IMR-90 (cell line): ENCODE measurements at regions not wholly inside any gene's neighbourhood (a gene's known extent, or its start where the extent isn't known, plus 50 kb on each side); places are given as distances from the start of the nearest gene placed in this dataset.
A peak's percentile ranks its signal among the peaks of the same experiment; 100 is the strongest.

Experiments used
- ATAC-seq: fragments of 200-7000 bp; cut with Tn5 transposase; 2 replicates; pipeline ENCODE4 v1.9.1; 2020; ENCODE audit warnings: low read depth, mild to moderate bottlenecking, moderate library complexity
- BruUV-seq: library from RNA; stranded (reverse); fragments of 400-500 nt; replicated peaks from 2 replicates; lab custom pipeline; 2021; lab: Mats Ljungman, UMichigan
- CTCF ChIA-PET: fragments of 300-600 bp; formaldehyde crosslinking; extraction: SDS; loops from one replicate; lab custom pipeline; 2021; ENCODE audit warnings: antibody characterized with exemption; lab: Yijun Ruan, JAX
- POLR2A ChIA-PET: fragments of 300-600 bp; sonication (Branson Sonifier 250); formaldehyde crosslinking; loops from one replicate; lab custom pipeline; 2022; ENCODE audit warnings: antibody characterized with exemption; ENCODE audit not compliant: unreplicated experiment; lab: Charles Lee
- DNase-seq: peaks from one replicate; pipeline ENCODE4 v3.0.0; 2013
- H2AFZ ChIP-seq: replicated peaks from 2 replicates; pipeline ENCODE3; 2013; ENCODE audit warnings: low read length, mild to moderate bottlenecking; ENCODE audit not compliant: poor library complexity
- H2AK5ac ChIP-seq: 2 replicates; pipeline ENCODE4 v1.6.1; 2013; ENCODE audit warnings: low read depth, low read length, inconsistent platforms
- H2AK9ac ChIP-seq: replicated peaks from 2 replicates; pipeline ENCODE3; 2013; ENCODE audit warnings: mild to moderate bottlenecking, low read depth, low read length, moderate library complexity; ENCODE audit not compliant: poor library complexity
- H2BK120ac ChIP-seq: 2 replicates; pipeline ENCODE4 v1.6.1; 2013; ENCODE audit warnings: low read depth, low read length, inconsistent platforms
- H2BK15ac ChIP-seq: 3 replicates; pipeline ENCODE4 v1.6.1; 2013; ENCODE audit warnings: low read depth, low read length, inconsistent platforms
- H2BK20ac ChIP-seq: 2 replicates; pipeline ENCODE4 v1.6.1; 2013; ENCODE audit warnings: low read depth, mild to moderate bottlenecking, inconsistent platforms, low read length, moderate library complexity
- H2BK5ac ChIP-seq: 2 replicates; pipeline ENCODE4 v1.6.1; 2013; ENCODE audit warnings: mild to moderate bottlenecking, low read depth, low read length, inconsistent platforms; ENCODE audit not compliant: poor library complexity, severe bottlenecking
- H3K14ac ChIP-seq: replicated peaks from 2 replicates; pipeline ENCODE4 v1.6.1; 2013; ENCODE audit warnings: low read depth, low read length, inconsistent platforms
- H3K18ac ChIP-seq: 2 replicates; pipeline ENCODE4 v1.6.1; 2013; ENCODE audit warnings: low read depth, low read length, control low read depth
- H3K23ac ChIP-seq: 2 replicates; pipeline ENCODE4 v1.6.1; 2013; ENCODE audit warnings: low read depth, low read length, inconsistent platforms
- H3K27ac ChIP-seq: 2 replicates; pipeline ENCODE4 v1.5.1; 2013; ENCODE audit warnings: mild to moderate bottlenecking, control low read depth, low read length; ENCODE audit not compliant: insufficient read depth
- H3K27me3 ChIP-seq: 2 replicates; pipeline ENCODE4 v1.6.1; 2013; ENCODE audit warnings: low read length; ENCODE audit not compliant: control insufficient read depth, insufficient read depth
- H3K36me3 ChIP-seq: 2 replicates; pipeline ENCODE4 v1.6.1; 2013; ENCODE audit warnings: low read length, mixed read lengths; ENCODE audit not compliant: control insufficient read depth, insufficient read depth
- H3K4ac ChIP-seq: 2 replicates; pipeline ENCODE4 v1.6.1; 2013; ENCODE audit warnings: low read depth, low read length, inconsistent platforms
- H3K4me1 ChIP-seq: 2 replicates; pipeline ENCODE4 v1.6.1; 2013; ENCODE audit warnings: low read length, mixed read lengths; ENCODE audit not compliant: control insufficient read depth, insufficient read depth
- H3K4me2 ChIP-seq: 2 replicates; pipeline ENCODE4 v1.6.1; 2013; ENCODE audit warnings: low read depth, mild to moderate bottlenecking, control low read depth, low read length, moderate library complexity
- H3K4me3 ChIP-seq: 2 replicates; pipeline ENCODE4 v1.5.1; 2013; ENCODE audit warnings: low read depth, mild to moderate bottlenecking, control low read depth, low read length, moderate library complexity; ENCODE audit not compliant: insufficient read depth
- H3K56ac ChIP-seq: 2 replicates; pipeline ENCODE4 v1.6.1; 2013; ENCODE audit warnings: low read length, inconsistent platforms; ENCODE audit not compliant: insufficient read depth; ENCODE audit errors: extremely low read depth
- H3K79me1 ChIP-seq, 2 experiments: 2 replicates each; pipeline ENCODE4 v1.6.1; 2013; ENCODE audit warnings: low read length in 2 of 2, inconsistent platforms in 1 of 2, low read depth in 1 of 2
- H3K9ac ChIP-seq: 2 replicates; pipeline ENCODE4 v1.6.1; 2013; ENCODE audit warnings: low read depth, low read length, control low read depth
- H3K9me1 ChIP-seq: 2 replicates; pipeline ENCODE4 v1.6.1; 2013; ENCODE audit warnings: low read length, inconsistent platforms; ENCODE audit not compliant: insufficient read depth
- H3K9me3 ChIP-seq: 2 replicates; pipeline ENCODE4 v1.6.1; 2013; ENCODE audit warnings: low read length; ENCODE audit not compliant: control insufficient read depth, insufficient read depth
- H4K20me1 ChIP-seq: 2 replicates; pipeline ENCODE4 v1.6.1; 2013; ENCODE audit warnings: low read length, inconsistent platforms; ENCODE audit not compliant: insufficient read depth
- H4K5ac ChIP-seq: 2 replicates; pipeline ENCODE4 v1.6.1; 2013; ENCODE audit warnings: mild to moderate bottlenecking, low read depth, low read length, control low read depth
- H4K8ac ChIP-seq, 2 experiments: 2 replicates each; pipeline ENCODE4 v1.6.1; 2013; ENCODE audit warnings: low read depth in 2 of 2, low read length in 2 of 2, control low read depth in 1 of 2, inconsistent platforms in 1 of 2
- H4K91ac ChIP-seq: 2 replicates; pipeline ENCODE4 v1.6.1; 2013; ENCODE audit warnings: low read depth, low read length, inconsistent platforms; ENCODE audit not compliant: insufficient read depth
- BHLHE40 ChIP-seq: fragments of 150-350 bp; IDR thresholded peaks from 2 replicates; pipeline ENCODE4 v1.6.1; 2016; ENCODE audit warnings: mild to moderate bottlenecking, low read depth, low read length
- CHD1 ChIP-seq: IDR thresholded peaks from 2 replicates; pipeline ENCODE4 v1.6.1; 2012; ENCODE audit warnings: low read depth, low read length, improper control_type of control experiment
- FOS ChIP-seq: fragments of 150-350 bp; IDR thresholded peaks from 2 replicates; pipeline ENCODE4 v1.6.1; 2016; ENCODE audit warnings: low read depth, low read length
- MAFK ChIP-seq: IDR thresholded peaks from 2 replicates; pipeline ENCODE4 v1.6.1; 2012; ENCODE audit warnings: low read depth, low read length, improper control_type of control experiment
- MAZ ChIP-seq: IDR thresholded peaks from 2 replicates; pipeline ENCODE4 v1.6.1; 2012; ENCODE audit warnings: low read depth, mild to moderate bottlenecking, low read length, improper control_type of control experiment, moderate library complexity, borderline replicate concordance
- MXI1 ChIP-seq: IDR thresholded peaks from 2 replicates; pipeline ENCODE4 v1.6.1; 2012; ENCODE audit warnings: low read depth, mild to moderate bottlenecking, low read length, moderate library complexity, borderline replicate concordance
- NFE2L2 ChIP-seq: fragments of 150-350 bp; IDR thresholded peaks from 2 replicates; pipeline ENCODE4 v1.6.1; 2016; ENCODE audit warnings: low read depth, mild to moderate bottlenecking, low read length
- RAD21 ChIP-seq: IDR thresholded peaks from 2 replicates; pipeline ENCODE4 v1.6.1; 2012; ENCODE audit warnings: low read length, improper control_type of control experiment
- RFX5 ChIP-seq: IDR thresholded peaks from 2 replicates; pipeline ENCODE4 v1.8.0; 2012; ENCODE audit warnings: low read depth, mild to moderate bottlenecking, low read length, moderate library complexity
- SMC3 ChIP-seq: fragments of 150-350 bp; IDR thresholded peaks from 2 replicates; pipeline ENCODE4 v1.6.1; 2016; ENCODE audit warnings: low read depth, mild to moderate bottlenecking, antibody characterized with exemption, low read length, moderate library complexity
- USF2 ChIP-seq: fragments of 150-350 bp; IDR thresholded peaks from 2 replicates; pipeline ENCODE4 v1.6.1; 2017; ENCODE audit warnings: mild to moderate bottlenecking, antibody characterized with exemption, low read length, low read depth
- WGBS, 2 experiments: methylation state at CpG; one replicate each; pipeline versions ENCODE4 v1.1.5 to v1.1.7; 2013; ENCODE audit warnings: missing lambda C conversion rate in 2 of 2; ENCODE audit not compliant: insufficient read length in 1 of 2; ENCODE audit errors: extremely low coverage in 2 of 2; 5-methylcytosine and 5-hydroxymethylcytosine counted together
- dilution Hi-C: fragments of 300-500 bp; cut with HindIII; formaldehyde crosslinking; loops from one replicate; pipeline ENCODE4 v1.14.3; 2018; ENCODE audit warnings: low sequenced_read_pairs; ENCODE audit not compliant: unreplicated experiment
- in situ Hi-C: fragments of 300-500 bp; cut with MboI; formaldehyde crosslinking; loops from 3 replicates; pipeline ENCODE4 v1.14.3; 2019; ENCODE audit warnings: low sequenced_read_pairs, inconsistent platforms, mixed read lengths
- intact Hi-C: fragments of 100-400 bp; cut with micrococcal nuclease; formaldehyde crosslinking; loops from 2 replicates; pipeline ENCODE4 v1.10.0; 2022
- TF ChIP-seq, protein P1 (sequence below): fragments of 150-350 bp; IDR thresholded peaks from 2 replicates; pipeline ENCODE4 v1.6.1; 2016; ENCODE audit warnings: low read depth, mild to moderate bottlenecking, low read length, moderate library complexity, borderline replicate concordance
- TF ChIP-seq, protein P2 (sequence below): conservative IDR thresholded peaks from 2 replicates; pipeline ENCODE4 v1.5.1; 2012; ENCODE audit warnings: mild to moderate bottlenecking, low read depth, low read length, improper control_type of control experiment

DNA sequence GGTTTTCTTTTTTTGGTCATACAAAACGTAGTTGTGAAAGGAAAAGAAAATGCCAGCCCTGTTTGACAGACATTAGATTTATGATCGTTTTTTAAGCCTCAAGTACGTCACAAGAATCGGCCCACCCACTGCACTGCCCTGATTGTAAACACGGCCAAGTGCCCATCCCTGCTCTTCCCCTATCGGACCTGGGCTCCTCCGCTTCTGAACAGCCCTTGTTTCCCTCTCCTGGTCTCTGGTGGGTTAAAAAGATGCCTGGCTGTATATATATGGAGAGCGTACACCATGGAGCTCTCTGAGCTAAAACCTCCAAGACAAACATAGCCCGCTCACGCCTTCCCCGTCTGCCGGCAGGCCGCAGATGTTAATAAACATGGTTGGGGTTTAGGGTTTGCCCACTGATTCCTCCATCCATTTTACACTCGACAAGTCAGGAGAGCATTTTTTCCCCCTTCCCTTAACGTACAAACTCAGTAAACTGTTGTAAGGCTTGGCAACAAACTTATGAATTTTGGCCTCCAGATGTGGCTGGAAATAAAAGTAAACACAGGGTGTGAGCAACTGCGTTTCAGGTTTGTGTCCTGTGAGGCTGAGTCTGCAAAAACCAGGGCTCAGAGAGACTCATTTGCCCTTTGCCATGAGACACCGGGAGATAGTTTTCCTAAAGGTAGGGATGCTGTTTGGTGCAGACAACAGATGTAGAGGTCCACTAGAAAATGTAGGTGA lies 325.9 kb downstream of the SOX9 start:
- Histone ChIP-seq H3K27ac (peak overlapping the region; percentile 51), H2BK120ac (peak overlapping the region; percentile 67), H2AFZ (peak overlapping the region; percentile 72), H3K9me3 (no peaks in the 10 kb centered on the region), H3K14ac (peak overlapping the region; percentile 74), H2BK20ac (peak overlapping the region; percentile 2; the same call in 1 of the 2 replicates), H3K23ac (peak overlapping the region; percentile 69), H2BK15ac (peak overlapping the region; percentile 25; the same call in 2 of the 3 replicates), H2AK5ac (peak overlapping the region; percentile 21; the same call in 1 of the 2 replicates), H4K5ac (peak overlapping the region; percentile 58), H3K18ac (peak overlapping the region; percentile 29), H3K36me3 (no peaks in the 10 kb centered on the region), H3K4me2 (peak overlapping the region; percentile 58), H3K9me1 (peaks cover 13% of the 10 kb centered on the region), H3K4me1 (peaks cover 10% of the 10 kb centered on the region; the same call in 1 of the 2 replicates), H3K4me3 (peak overlapping the region; percentile 10; the same call in 1 of the 2 replicates), H3K79me1 (peaks cover 23 to 46% of the 10 kb centered on the region in 2 experiments), H4K8ac (peak overlapping the region; percentile 25 to 75; a peak in 3 of 4 replicates), H4K91ac (peak overlapping the region; percentile 57), H3K9ac (peak overlapping the region; percentile 37), H4K20me1 (no peaks in the 10 kb centered on the region), H2AK9ac (no peak overlapping the region), H3K56ac (peak overlapping the region; percentile 45; the same call in 1 of the 2 replicates), H3K4ac (peak overlapping the region; percentile 85), H3K27me3 (no peaks in the 10 kb centered on the region), H2BK5ac (peak overlapping the region; percentile 2)
- no TSS peak for BruUV-seq
- peak; percentile 86 for ATAC-seq
- 0% methylated on average over 1 of the region's 17 CpGs; no CpG with 5 or more reads in 1 of the 2 experiments for WGBS, 2 experiments
- in situ Hi-C loops (no loop called here), intact Hi-C loops (no loop called here), dilution Hi-C loops (no loop called here)
- peak; percentile 83 for DNase-seq
- POLR2A ChIA-PET: no interaction called here
- CTCF ChIA-PET: interaction anchor here (0.6 kb wide), 1 partner anchor 1522 kb away, joined by 4 read pairs; no protein-coding TSS in a partner anchor
- no peak for TF ChIP-seq MXI1
- TF ChIP-seq, protein P1, sequence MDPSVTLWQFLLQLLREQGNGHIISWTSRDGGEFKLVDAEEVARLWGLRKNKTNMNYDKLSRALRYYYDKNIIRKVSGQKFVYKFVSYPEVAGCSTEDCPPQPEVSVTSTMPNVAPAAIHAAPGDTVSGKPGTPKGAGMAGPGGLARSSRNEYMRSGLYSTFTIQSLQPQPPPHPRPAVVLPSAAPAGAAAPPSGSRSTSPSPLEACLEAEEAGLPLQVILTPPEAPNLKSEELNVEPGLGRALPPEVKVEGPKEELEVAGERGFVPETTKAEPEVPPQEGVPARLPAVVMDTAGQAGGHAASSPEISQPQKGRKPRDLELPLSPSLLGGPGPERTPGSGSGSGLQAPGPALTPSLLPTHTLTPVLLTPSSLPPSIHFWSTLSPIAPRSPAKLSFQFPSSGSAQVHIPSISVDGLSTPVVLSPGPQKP: no peak
- TF ChIP-seq, protein P2, sequence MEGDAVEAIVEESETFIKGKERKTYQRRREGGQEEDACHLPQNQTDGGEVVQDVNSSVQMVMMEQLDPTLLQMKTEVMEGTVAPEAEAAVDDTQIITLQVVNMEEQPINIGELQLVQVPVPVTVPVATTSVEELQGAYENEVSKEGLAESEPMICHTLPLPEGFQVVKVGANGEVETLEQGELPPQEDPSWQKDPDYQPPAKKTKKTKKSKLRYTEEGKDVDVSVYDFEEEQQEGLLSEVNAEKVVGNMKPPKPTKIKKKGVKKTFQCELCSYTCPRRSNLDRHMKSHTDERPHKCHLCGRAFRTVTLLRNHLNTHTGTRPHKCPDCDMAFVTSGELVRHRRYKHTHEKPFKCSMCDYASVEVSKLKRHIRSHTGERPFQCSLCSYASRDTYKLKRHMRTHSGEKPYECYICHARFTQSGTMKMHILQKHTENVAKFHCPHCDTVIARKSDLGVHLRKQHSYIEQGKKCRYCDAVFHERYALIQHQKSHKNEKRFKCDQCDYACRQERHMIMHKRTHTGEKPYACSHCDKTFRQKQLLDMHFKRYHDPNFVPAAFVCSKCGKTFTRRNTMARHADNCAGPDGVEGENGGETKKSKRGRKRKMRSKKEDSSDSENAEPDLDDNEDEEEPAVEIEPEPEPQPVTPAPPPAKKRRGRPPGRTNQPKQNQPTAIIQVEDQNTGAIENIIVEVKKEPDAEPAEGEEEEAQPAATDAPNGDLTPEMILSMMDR: no peak
- TF ChIP-seq USF2: no peak
- no peak for TF ChIP-seq SMC3
- no peak for TF ChIP-seq CHD1
- no peak for TF ChIP-seq FOS
- TF ChIP-seq MAFK: peak; percentile 56; the same call in 1 of the 2 replicates
- TF ChIP-seq NFE2L2: peak; percentile 52; the same call in 1 of the 2 replicates
- no peak for TF ChIP-seq RFX5
- TF ChIP-seq BHLHE40: 0 out of 2 replicates have a peak, but pooled peaks have one; percentile 16
- no peak for TF ChIP-seq RAD21
- no peak for TF ChIP-seq MAZ
